Caco-2 (cell line): ENCODE measurements at regions not wholly inside any gene's neighbourhood (a gene's known extent, or its start where the extent isn't known, plus 50 kb on each side); places are given as distances from the start of the nearest gene placed in this dataset.
A peak's percentile ranks its signal among the peaks of the same experiment; 100 is the strongest.
"Not testable (repeated sequence)": the region's sequence is repeated elsewhere in the genome, so short reads cannot be mapped to it uniquely, and the experiment has no call there.

Experiments used
- BruUV-seq: library from RNA; stranded (reverse); fragments of 400-500 nt; replicated peaks from 2 replicates; lab custom pipeline; 2021; lab: Mats Ljungman, UMichigan
- CTCF ChIA-PET: fragments of 300-600 bp; sonication (Branson Sonifier 250); formaldehyde crosslinking; loops from one replicate; lab custom pipeline; 2022; ENCODE audit warnings: antibody characterized with exemption; lab: Charles Lee
- POLR2A ChIA-PET: fragments of 300-600 bp; sonication (Branson Sonifier 250); formaldehyde crosslinking; loops from one replicate; lab custom pipeline; 2022; ENCODE audit warnings: antibody characterized with exemption; lab: Charles Lee
- DNase-seq, 2 experiments: peaks; one replicate each; pipeline versions ENCODE4 v3.0.0 to v3.0.0-alpha.2; 2020 to 2022
- H3K27me3 ChIP-seq: replicated peaks from 2 replicates; pipeline ENCODE4 v1.6.0; 2011; ENCODE audit warnings: low read length; ENCODE audit not compliant: control insufficient read depth, insufficient read depth
- H3K36me3 ChIP-seq: 2 replicates; pipeline ENCODE4 v1.5.1; 2011; ENCODE audit warnings: low read length; ENCODE audit not compliant: control insufficient read depth, insufficient read depth
- H3K4me1 ChIP-seq: fragments of 250-450 bp; sonication (Bioruptor Pico); 2 replicates; pipeline ENCODE4 v1.5.1; 2020; ENCODE audit warnings: mild to moderate bottlenecking
- H3K4me3 ChIP-seq: 2 replicates; pipeline ENCODE4 v1.5.1; 2011; ENCODE audit warnings: low read depth, mild to moderate bottlenecking, control low read depth, low read length
- H3K9me3 ChIP-seq: fragments of 250-450 bp; sonication (Bioruptor Pico); 2 replicates; pipeline ENCODE4 v1.5.1; 2020; ENCODE audit warnings: mild to moderate bottlenecking, moderate library complexity
- H3K27ac Mint-ChIP-seq: one replicate; pipeline ENCODE4 v1.8.0; 2022; ENCODE audit warnings: mixed read lengths; ENCODE audit not compliant: unreplicated experiment
- H3K27me3 Mint-ChIP-seq: one replicate; pipeline ENCODE4 v1.8.0; 2022; ENCODE audit warnings: mixed read lengths; ENCODE audit not compliant: insufficient read depth, unreplicated experiment
- H3K36me3 Mint-ChIP-seq: one replicate; pipeline ENCODE4 v1.8.0; 2022; ENCODE audit warnings: mild to moderate bottlenecking, mixed read lengths; ENCODE audit not compliant: insufficient read depth, unreplicated experiment
- H3K4me1 Mint-ChIP-seq: one replicate; pipeline ENCODE4 v1.8.0; 2022; ENCODE audit warnings: low read depth, mixed read lengths; ENCODE audit not compliant: unreplicated experiment
- H3K4me3 Mint-ChIP-seq: one replicate; pipeline ENCODE4 v1.8.0; 2022; ENCODE audit warnings: mild to moderate bottlenecking, moderate library complexity, mixed read lengths; ENCODE audit not compliant: unreplicated experiment
- H3K9me3 Mint-ChIP-seq: one replicate; pipeline ENCODE4 v1.8.0; 2022; ENCODE audit warnings: mixed read lengths; ENCODE audit not compliant: unreplicated experiment
- intact Hi-C: fragments of 100-400 bp; cut with micrococcal nuclease; formaldehyde crosslinking; loops from one replicate; pipeline ENCODE4 v1.10.0; 2022; ENCODE audit not compliant: unreplicated experiment
- TF ChIP-seq, protein P1 (sequence below), 2 experiments: fragments of 200-600 bp in 1 of 2; IDR thresholded peaks; 1 replicate in 1 of 2; 2 replicates in 1 of 2; pipeline versions ENCODE4 v1.5.1 to v1.8.0; 2011 to 2022; ENCODE audit warnings: antibody characterized with exemption in 1 of 2, control low read depth in 1 of 2, inconsistent platforms in 1 of 2, low read depth in 1 of 2, low read length in 1 of 2, mild to moderate bottlenecking in 1 of 2, moderate library complexity in 1 of 2; ENCODE audit not compliant: insufficient read depth in 1 of 2, severe bottlenecking in 1 of 2, unreplicated experiment in 1 of 2

DNA sequence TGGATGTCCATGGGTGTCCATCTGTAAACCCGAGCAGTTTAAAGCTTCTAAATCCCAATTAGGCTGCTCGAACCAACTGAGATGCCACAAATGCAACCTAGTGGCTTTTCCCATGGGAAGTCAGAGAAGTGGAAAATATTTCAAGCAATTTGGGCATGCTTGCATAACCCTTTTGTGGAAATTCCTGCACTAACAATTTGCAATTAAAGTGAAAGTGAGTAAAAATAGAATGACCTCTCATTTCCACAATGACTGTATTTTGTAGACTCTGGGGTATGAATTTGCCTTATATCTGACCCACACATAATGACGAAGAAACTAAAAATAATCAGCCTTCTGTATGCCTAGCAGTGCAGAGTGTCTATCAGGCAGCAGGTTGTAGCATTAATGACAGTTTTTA is 91.8 kb upstream of the TSC22D1 start:
- TF ChIP-seq, protein P1, sequence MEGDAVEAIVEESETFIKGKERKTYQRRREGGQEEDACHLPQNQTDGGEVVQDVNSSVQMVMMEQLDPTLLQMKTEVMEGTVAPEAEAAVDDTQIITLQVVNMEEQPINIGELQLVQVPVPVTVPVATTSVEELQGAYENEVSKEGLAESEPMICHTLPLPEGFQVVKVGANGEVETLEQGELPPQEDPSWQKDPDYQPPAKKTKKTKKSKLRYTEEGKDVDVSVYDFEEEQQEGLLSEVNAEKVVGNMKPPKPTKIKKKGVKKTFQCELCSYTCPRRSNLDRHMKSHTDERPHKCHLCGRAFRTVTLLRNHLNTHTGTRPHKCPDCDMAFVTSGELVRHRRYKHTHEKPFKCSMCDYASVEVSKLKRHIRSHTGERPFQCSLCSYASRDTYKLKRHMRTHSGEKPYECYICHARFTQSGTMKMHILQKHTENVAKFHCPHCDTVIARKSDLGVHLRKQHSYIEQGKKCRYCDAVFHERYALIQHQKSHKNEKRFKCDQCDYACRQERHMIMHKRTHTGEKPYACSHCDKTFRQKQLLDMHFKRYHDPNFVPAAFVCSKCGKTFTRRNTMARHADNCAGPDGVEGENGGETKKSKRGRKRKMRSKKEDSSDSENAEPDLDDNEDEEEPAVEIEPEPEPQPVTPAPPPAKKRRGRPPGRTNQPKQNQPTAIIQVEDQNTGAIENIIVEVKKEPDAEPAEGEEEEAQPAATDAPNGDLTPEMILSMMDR (IDR thresholded peaks at IDR 0.05; ENCODE audit: insufficient read depth in 1 of 2, low read depth in 1 of 2, low read length in 1 of 2, severe bottlenecking in 1 of 2, unreplicated experiment in 1 of 2): no peak
- Mint-ChIP-seq H3K27me3 (no peaks in the 10 kb centered on the region), H3K36me3 (no peaks in the 10 kb centered on the region), H3K27ac (no peak overlapping the region), H3K4me1 (no peaks in the 10 kb centered on the region), H3K9me3 (no peaks in the 10 kb centered on the region), H3K4me3 (no peak overlapping the region)
- Histone ChIP-seq H3K9me3 (no peaks in the 10 kb centered on the region), H3K36me3 (no peaks in the 10 kb centered on the region), H3K4me3 (no peak overlapping the region), H3K27me3 (no peaks in the 10 kb centered on the region), H3K4me1 (no peaks in the 10 kb centered on the region)
- no TSS peak for BruUV-seq
- DNase-seq: no peak
- ChIA-PET POLR2A (no interaction called here), CTCF (no interaction called here)
- intact Hi-C loops: no loop called here

DNA sequence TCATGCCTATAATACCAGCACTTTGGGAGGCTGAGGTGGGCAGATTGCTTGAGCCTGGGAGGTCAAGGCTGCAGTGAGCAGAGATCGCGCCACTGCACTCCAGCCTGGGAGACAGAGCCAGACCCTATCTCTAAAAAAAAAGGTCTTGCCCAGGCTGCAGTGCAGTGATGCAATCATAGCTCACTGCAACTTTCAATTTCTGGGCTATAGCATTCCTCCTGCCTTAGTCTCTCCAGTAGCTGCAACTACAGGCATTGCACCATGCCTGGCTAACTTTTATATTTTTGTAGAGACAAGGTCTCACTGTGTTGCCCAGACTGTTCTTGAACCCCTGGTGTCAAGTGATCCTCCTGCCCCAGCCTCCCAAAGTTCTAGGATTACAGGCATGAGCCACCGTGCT is 90.4 kb upstream of the TSC22D1 start:
- H3K36me3 ChIP-seq, intact Hi-C loops, POLR2A ChIA-PET, H3K27me3 ChIP-seq, H3K4me1 Mint-ChIP-seq, H3K4me1 ChIP-seq, H3K4me3 Mint-ChIP-seq, H3K9me3 Mint-ChIP-seq, H3K27me3 Mint-ChIP-seq, H3K27ac Mint-ChIP-seq, CTCF ChIA-PET, H3K4me3 ChIP-seq, H3K9me3 ChIP-seq, H3K36me3 Mint-ChIP-seq, BruUV-seq: not testable (repeated sequence)
- DNase-seq: peak in 1 of 2 experiments; percentile 12

DNA sequence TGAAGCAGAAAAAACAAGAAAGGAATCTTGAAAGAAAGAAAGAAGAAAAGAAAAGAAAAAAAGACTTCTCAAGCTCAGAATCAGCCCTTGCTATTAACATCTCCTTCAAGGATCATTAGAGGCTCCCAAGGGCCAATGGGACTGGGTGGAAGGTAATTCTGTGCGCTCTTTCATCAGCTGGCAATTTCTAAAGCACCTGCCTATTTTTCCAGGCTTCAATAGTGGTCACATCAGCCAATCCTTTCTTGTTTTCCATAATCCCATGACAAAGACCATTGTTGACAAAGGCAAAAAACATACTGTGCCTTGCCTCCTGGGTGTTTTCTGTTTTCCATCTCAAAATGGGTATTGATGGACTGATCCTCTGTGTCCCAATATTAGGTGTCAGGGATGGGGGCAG is 88.2 kb upstream of the TSC22D1 start:
- Mint-ChIP-seq H3K4me3 (no peak overlapping the region), H3K36me3 (no peaks in the 10 kb centered on the region), H3K4me1 (no peaks in the 10 kb centered on the region), H3K27me3 (no peaks in the 10 kb centered on the region), H3K27ac (no peak overlapping the region), H3K9me3 (no peaks in the 10 kb centered on the region)
- intact Hi-C loops: no loop called here
- no peak overlapping the region for H3K4me3 ChIP-seq
- H3K9me3 ChIP-seq: no peaks in the 10 kb centered on the region
- DNase-seq: no peak
- POLR2A ChIA-PET: interaction anchor here (0.6 kb wide), 1 partner anchor 150 kb away, joined by 3 read pairs; no protein-coding TSS in a partner anchor
- CTCF ChIA-PET: no interaction called here
- BruUV-seq: no TSS peak
- no peaks in the 10 kb centered on the region for H3K27me3 ChIP-seq
- no peaks in the 10 kb centered on the region for H3K36me3 ChIP-seq
- TF ChIP-seq, protein P1 (IDR thresholded peaks at IDR 0.05; ENCODE audit: insufficient read depth in 1 of 2, low read depth in 1 of 2, low read length in 1 of 2, severe bottlenecking in 1 of 2, unreplicated experiment in 1 of 2): no peak
- H3K4me1 ChIP-seq: peaks cover 6% of the 10 kb centered on the region; the same call in 1 of the 2 replicates

DNA sequence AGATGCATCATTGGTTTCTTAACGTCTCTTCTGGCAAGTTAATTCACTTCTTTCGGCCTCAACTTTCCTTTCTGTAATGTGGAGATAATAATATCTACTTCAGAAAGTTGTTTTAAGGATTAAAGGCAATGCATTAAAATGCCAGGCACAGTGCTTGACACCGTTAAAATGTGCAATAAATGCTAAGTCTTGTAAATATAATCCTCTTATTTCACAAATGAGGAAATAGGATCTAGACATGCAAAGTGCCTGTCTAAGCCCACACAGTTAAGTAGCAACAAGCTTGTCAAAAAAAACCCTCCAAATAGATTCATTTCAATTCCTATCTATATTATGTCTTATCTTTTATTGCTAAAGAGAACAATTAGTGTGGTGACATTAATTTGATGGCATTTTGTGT is 86.4 kb upstream of the TSC22D1 start:
- intact Hi-C loops: no loop called here
- Histone ChIP-seq H3K36me3 (no peaks in the 10 kb centered on the region), H3K27me3 (no peaks in the 10 kb centered on the region), H3K9me3 (no peaks in the 10 kb centered on the region), H3K4me1 (peaks cover 6% of the 10 kb centered on the region; the same call in 1 of the 2 replicates), H3K4me3 (no peak overlapping the region)
- no TSS peak for BruUV-seq
- H3K4me1 Mint-ChIP-seq: no peaks in the 10 kb centered on the region
- TF ChIP-seq, protein P1 (IDR thresholded peaks at IDR 0.05; ENCODE audit: insufficient read depth in 1 of 2, low read depth in 1 of 2, low read length in 1 of 2, severe bottlenecking in 1 of 2, unreplicated experiment in 1 of 2): no peak
- POLR2A ChIA-PET: no interaction called here
- DNase-seq: no peak
- H3K4me3 Mint-ChIP-seq: no peak overlapping the region
- CTCF ChIA-PET: no interaction called here
- no peaks in the 10 kb centered on the region for H3K27me3 Mint-ChIP-seq
- no peaks in the 10 kb centered on the region for H3K9me3 Mint-ChIP-seq
- H3K36me3 Mint-ChIP-seq: no peaks in the 10 kb centered on the region
- no peak overlapping the region for H3K27ac Mint-ChIP-seq
